ENCODE measurements at regions not wholly inside any gene's neighbourhood (a gene's known extent, or its start where the extent isn't known, plus 50 kb on each side); places are given as distances from the start of the nearest gene placed in this dataset.

DNA sequence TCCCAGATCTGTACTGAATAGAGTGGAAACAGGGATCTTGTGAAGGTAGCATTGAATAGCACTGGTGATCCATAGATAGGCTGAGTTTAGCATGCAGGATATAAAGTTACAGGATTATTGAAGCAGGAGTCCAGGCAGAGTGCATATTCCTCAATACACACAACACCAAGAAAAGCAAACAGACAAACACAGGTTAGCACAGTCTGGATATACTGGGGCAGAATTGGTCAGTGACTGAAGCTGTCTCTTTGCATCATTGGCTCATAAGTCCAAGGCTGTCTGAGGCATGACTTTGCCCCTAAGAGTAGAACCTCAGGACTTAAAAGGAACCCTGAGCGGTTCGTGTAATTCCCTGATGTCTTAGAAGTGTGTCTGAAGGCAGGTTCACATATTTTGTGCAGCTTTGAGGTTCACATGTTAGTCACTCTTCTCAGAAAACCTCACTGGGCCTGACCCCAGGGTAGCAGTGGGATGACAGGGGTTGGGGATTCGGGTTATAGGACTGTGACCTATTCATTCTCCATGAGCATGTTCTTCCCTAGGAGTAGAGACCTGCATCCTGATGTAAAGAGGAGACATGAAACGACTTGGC, 134.6 kb downstream of the AASDH start:
- H3K27me3 ChIP-seq (ENCODE audit: insufficient read depth, poor library complexity, severe bottlenecking): peaks cover 5% of the 10 kb centered on the region
- H3K9me3 ChIP-seq (ENCODE audit: severe bottlenecking): no peaks in the 10 kb centered on the region
- H3K36me3 ChIP-seq (ENCODE audit: low read depth): no peaks in the 10 kb centered on the region
- H3K27ac ChIP-seq (ENCODE audit: poor library complexity, severe bottlenecking): no peak overlapping the region
- TF ChIP-seq, protein P1, sequence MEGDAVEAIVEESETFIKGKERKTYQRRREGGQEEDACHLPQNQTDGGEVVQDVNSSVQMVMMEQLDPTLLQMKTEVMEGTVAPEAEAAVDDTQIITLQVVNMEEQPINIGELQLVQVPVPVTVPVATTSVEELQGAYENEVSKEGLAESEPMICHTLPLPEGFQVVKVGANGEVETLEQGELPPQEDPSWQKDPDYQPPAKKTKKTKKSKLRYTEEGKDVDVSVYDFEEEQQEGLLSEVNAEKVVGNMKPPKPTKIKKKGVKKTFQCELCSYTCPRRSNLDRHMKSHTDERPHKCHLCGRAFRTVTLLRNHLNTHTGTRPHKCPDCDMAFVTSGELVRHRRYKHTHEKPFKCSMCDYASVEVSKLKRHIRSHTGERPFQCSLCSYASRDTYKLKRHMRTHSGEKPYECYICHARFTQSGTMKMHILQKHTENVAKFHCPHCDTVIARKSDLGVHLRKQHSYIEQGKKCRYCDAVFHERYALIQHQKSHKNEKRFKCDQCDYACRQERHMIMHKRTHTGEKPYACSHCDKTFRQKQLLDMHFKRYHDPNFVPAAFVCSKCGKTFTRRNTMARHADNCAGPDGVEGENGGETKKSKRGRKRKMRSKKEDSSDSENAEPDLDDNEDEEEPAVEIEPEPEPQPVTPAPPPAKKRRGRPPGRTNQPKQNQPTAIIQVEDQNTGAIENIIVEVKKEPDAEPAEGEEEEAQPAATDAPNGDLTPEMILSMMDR (IDR thresholded peaks at IDR 0.05; ENCODE audit: poor library complexity, severe bottlenecking): no peak
- no peak for ATAC-seq (ENCODE audit: low read depth)
- no peak for DNase-seq (ENCODE audit: low spot score)
- H3K4me1 ChIP-seq (ENCODE audit: insufficient read depth, poor library complexity, severe bottlenecking): no peaks in the 10 kb centered on the region
- H3K4me3 ChIP-seq (ENCODE audit: severe bottlenecking): no peak overlapping the region

GRCh38 chr4:56251556-56251955, 135.7 kb downstream of the AASDH start:
- DNase-seq (ENCODE audit: low spot score) (no peak), ATAC-seq (ENCODE audit: low read depth) (no peak)
- Histone ChIP-seq H3K9me3 (ENCODE audit: severe bottlenecking) (no peaks in the 10 kb centered on the region), H3K36me3 (ENCODE audit: low read depth) (no peaks in the 10 kb centered on the region), H3K27ac (ENCODE audit: poor library complexity, severe bottlenecking) (no peak overlapping the region), H3K4me1 (ENCODE audit: insufficient read depth, poor library complexity, severe bottlenecking) (no peaks in the 10 kb centered on the region), H3K27me3 (ENCODE audit: insufficient read depth, poor library complexity, severe bottlenecking) (peaks cover 5% of the 10 kb centered on the region), H3K4me3 (ENCODE audit: severe bottlenecking) (no peak overlapping the region)
- TF ChIP-seq, protein P1 (IDR thresholded peaks at IDR 0.05; ENCODE audit: poor library complexity, severe bottlenecking): no peak

- Histone ChIP-seq H3K27me3 (ENCODE audit: insufficient read depth, poor library complexity, severe bottlenecking) (peaks cover 5% of the 10 kb centered on the region), H3K4me3 (ENCODE audit: severe bottlenecking) (no peak overlapping the region), H3K4me1 (ENCODE audit: insufficient read depth, poor library complexity, severe bottlenecking) (no peaks in the 10 kb centered on the region), H3K36me3 (ENCODE audit: low read depth) (no peaks in the 10 kb centered on the region), H3K27ac (ENCODE audit: poor library complexity, severe bottlenecking) (no peak overlapping the region), H3K9me3 (ENCODE audit: severe bottlenecking) (no peaks in the 10 kb centered on the region)
- TF ChIP-seq, protein P1 (IDR thresholded peaks at IDR 0.05; ENCODE audit: poor library complexity, severe bottlenecking): no peak
- DNase-seq (ENCODE audit: low spot score) (no peak), ATAC-seq (ENCODE audit: low read depth) (no peak)
Measured at GRCh38 chr4:56250776-56251175, 136.5 kb downstream of the AASDH start.

GRCh38 chr4:56247646-56248045, 139.6 kb downstream of the AASDH start:
- TF ChIP-seq, protein P1 (IDR thresholded peaks at IDR 0.05; ENCODE audit: poor library complexity, severe bottlenecking): no peak
- Histone ChIP-seq H3K27ac (ENCODE audit: poor library complexity, severe bottlenecking) (no peak overlapping the region), H3K4me3 (ENCODE audit: severe bottlenecking) (no peak overlapping the region), H3K27me3 (ENCODE audit: insufficient read depth, poor library complexity, severe bottlenecking) (no peaks in the 10 kb centered on the region), H3K9me3 (ENCODE audit: severe bottlenecking) (no peaks in the 10 kb centered on the region), H3K36me3 (ENCODE audit: low read depth) (no peaks in the 10 kb centered on the region), H3K4me1 (ENCODE audit: insufficient read depth, poor library complexity, severe bottlenecking) (no peaks in the 10 kb centered on the region)
- no peak for ATAC-seq (ENCODE audit: low read depth)
- no peak for DNase-seq (ENCODE audit: low spot score)

DNA sequence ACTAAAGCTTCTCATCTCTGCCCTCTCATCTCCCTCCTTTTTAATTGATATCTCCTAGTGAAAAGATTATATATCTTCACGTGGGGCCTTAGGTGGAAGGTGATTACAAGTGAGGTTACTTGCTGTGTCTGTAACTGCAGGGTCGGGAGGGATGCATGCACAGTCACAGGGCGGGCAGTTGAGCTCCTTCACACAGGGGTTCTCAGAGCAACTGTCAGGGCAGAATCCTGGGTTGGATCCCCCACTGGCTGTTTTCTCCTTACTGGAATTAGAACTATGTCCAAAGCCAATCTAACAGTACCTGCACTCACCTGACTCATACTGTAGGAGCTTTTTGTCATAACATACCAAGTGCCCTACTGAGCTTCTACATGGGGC, 141.1 kb downstream of the AASDH start:
- TF ChIP-seq, protein P1 (IDR thresholded peaks at IDR 0.05; ENCODE audit: poor library complexity, severe bottlenecking): no peak
- ATAC-seq (ENCODE audit: low read depth): no peak
- Histone ChIP-seq H3K27ac (ENCODE audit: poor library complexity, severe bottlenecking) (no peak overlapping the region), H3K36me3 (ENCODE audit: low read depth) (no peaks in the 10 kb centered on the region), H3K27me3 (ENCODE audit: insufficient read depth, poor library complexity, severe bottlenecking) (no peaks in the 10 kb centered on the region), H3K4me3 (ENCODE audit: severe bottlenecking) (no peak overlapping the region), H3K9me3 (ENCODE audit: severe bottlenecking) (no peaks in the 10 kb centered on the region), H3K4me1 (ENCODE audit: insufficient read depth, poor library complexity, severe bottlenecking) (no peaks in the 10 kb centered on the region)
- DNase-seq (ENCODE audit: low spot score): no peak
